Immature natural killer cell (primary cell): ENCODE measurements at regions not wholly inside any gene's neighbourhood (a gene's known extent, or its start where the extent isn't known, plus 50 kb on each side); places are given as distances from the start of the nearest gene placed in this dataset.

Source experiments
- DNase-seq, 3 donors: peaks; one replicate each; pipeline ENCODE4 v3.0.0; 2022; ENCODE audit warnings: mixed read lengths in 1 of 3
- H3K27ac Mint-ChIP-seq, 6 donors: one replicate each; pipeline ENCODE4 v1.8.0; 2020; ENCODE audit warnings: mixed read lengths in 6 of 6, mild to moderate bottlenecking in 5 of 6, inconsistent platforms in 4 of 6, moderate library complexity in 3 of 6
- H3K27me3 Mint-ChIP-seq, 3 donors: one replicate each; pipeline ENCODE4 v1.8.0; 2020 to 2021; ENCODE audit warnings: low read depth in 3 of 3, mild to moderate bottlenecking in 3 of 3, mixed read lengths in 3 of 3, moderate library complexity in 3 of 3, inconsistent platforms in 1 of 3
- H3K36me3 Mint-ChIP-seq, 3 donors: one replicate each; pipeline ENCODE4 v1.8.0; 2020; ENCODE audit warnings: mixed read lengths in 3 of 3, inconsistent platforms in 2 of 3, mild to moderate bottlenecking in 2 of 3
- H3K4me1 Mint-ChIP-seq, 2 donors: one replicate each; pipeline ENCODE4 v1.8.0; 2020; ENCODE audit warnings: inconsistent platforms in 2 of 2, mild to moderate bottlenecking in 2 of 2, mixed read lengths in 2 of 2, moderate library complexity in 1 of 2
- H3K4me3 Mint-ChIP-seq, 5 donors: one replicate each; pipeline ENCODE4 v1.8.0; 2020; ENCODE audit warnings: mild to moderate bottlenecking in 5 of 5, mixed read lengths in 5 of 5, inconsistent platforms in 3 of 5, moderate library complexity in 3 of 5
- H3K9me3 Mint-ChIP-seq, 6 donors: one replicate each; pipeline ENCODE4 v1.8.0; 2020; ENCODE audit warnings: mild to moderate bottlenecking in 6 of 6, mixed read lengths in 6 of 6, inconsistent platforms in 4 of 6, moderate library complexity in 3 of 6

GRCh38 chr6:133835901-133836300 is 53.0 kb upstream of the TCF21 start:
- Mint-ChIP-seq H3K36me3 (no peaks in the 10 kb centered on the region), H3K4me1 (peaks cover 3 to 10% of the 10 kb centered on the region in 2 donors), H3K27me3 (peaks cover 1 to 17% (median 9%) of the 10 kb centered on the region in 3 donors), H3K27ac (no peak overlapping the region), H3K9me3 (peaks cover 0 to 2% (median 0%) of the 10 kb centered on the region in 6 donors), H3K4me3 (no peak overlapping the region)
- DNase-seq, result no peak

GRCh38 chr6:133837801-133838349 is 51.0 kb upstream of the TCF21 start:
- peaks cover 0 to 2% (median 0%) of the 10 kb centered on the region in 6 donors for H3K9me3 Mint-ChIP-seq
- H3K36me3 Mint-ChIP-seq, result no peaks in the 10 kb centered on the region
- DNase-seq, result peak in 2 of 3 donors; percentile 7 to 16
- H3K4me3 Mint-ChIP-seq, result peak overlapping the region in 3 of 5 donors; percentile 5 to 49 (median 41)
- peaks cover 1 to 13% (median 9%) of the 10 kb centered on the region in 3 donors for H3K27me3 Mint-ChIP-seq
- peaks cover 3 to 10% of the 10 kb centered on the region in 2 donors for H3K4me1 Mint-ChIP-seq
- no peak overlapping the region for H3K27ac Mint-ChIP-seq
